ENCODE measurements at regions not wholly inside any gene's neighbourhood (a gene's known extent, or its start where the extent isn't known, plus 50 kb on each side); places are given as distances from the start of the nearest gene placed in this dataset.

DNA sequence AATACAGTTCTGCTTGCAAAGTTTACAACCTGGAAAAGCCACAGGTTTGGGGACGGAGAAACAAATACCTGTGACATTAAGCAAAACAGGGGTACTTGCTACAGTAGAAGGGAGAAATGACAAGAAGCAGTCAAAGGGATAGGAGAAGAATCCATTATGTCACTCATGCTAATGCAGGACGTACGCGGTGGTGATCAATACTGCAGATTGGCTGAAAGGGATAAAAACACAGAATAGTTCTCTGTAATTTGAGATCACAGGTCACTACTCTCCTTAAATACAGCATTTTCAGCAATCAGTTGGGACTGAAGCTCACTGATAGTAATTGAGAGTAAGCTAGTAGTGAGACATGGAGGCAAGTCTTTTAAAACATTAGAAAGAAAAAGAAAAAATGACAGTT is 130.3 kb upstream of the MTAP start:
- TF ChIP-seq, protein P1, sequence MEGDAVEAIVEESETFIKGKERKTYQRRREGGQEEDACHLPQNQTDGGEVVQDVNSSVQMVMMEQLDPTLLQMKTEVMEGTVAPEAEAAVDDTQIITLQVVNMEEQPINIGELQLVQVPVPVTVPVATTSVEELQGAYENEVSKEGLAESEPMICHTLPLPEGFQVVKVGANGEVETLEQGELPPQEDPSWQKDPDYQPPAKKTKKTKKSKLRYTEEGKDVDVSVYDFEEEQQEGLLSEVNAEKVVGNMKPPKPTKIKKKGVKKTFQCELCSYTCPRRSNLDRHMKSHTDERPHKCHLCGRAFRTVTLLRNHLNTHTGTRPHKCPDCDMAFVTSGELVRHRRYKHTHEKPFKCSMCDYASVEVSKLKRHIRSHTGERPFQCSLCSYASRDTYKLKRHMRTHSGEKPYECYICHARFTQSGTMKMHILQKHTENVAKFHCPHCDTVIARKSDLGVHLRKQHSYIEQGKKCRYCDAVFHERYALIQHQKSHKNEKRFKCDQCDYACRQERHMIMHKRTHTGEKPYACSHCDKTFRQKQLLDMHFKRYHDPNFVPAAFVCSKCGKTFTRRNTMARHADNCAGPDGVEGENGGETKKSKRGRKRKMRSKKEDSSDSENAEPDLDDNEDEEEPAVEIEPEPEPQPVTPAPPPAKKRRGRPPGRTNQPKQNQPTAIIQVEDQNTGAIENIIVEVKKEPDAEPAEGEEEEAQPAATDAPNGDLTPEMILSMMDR (IDR thresholded peaks at IDR 0.05) = no peak
- TF ChIP-seq POLR2A (IDR thresholded peaks at IDR 0.05) = no peak

All from gastroesophageal sphincter (tissue), 3 donors.